ENCODE measurements at regions not wholly inside any gene's neighbourhood (a gene's known extent, or its start where the extent isn't known, plus 50 kb on each side); places are given as distances from the start of the nearest gene placed in this dataset.
A peak's percentile ranks its signal among the peaks of the same experiment; 100 is the strongest.

DNA sequence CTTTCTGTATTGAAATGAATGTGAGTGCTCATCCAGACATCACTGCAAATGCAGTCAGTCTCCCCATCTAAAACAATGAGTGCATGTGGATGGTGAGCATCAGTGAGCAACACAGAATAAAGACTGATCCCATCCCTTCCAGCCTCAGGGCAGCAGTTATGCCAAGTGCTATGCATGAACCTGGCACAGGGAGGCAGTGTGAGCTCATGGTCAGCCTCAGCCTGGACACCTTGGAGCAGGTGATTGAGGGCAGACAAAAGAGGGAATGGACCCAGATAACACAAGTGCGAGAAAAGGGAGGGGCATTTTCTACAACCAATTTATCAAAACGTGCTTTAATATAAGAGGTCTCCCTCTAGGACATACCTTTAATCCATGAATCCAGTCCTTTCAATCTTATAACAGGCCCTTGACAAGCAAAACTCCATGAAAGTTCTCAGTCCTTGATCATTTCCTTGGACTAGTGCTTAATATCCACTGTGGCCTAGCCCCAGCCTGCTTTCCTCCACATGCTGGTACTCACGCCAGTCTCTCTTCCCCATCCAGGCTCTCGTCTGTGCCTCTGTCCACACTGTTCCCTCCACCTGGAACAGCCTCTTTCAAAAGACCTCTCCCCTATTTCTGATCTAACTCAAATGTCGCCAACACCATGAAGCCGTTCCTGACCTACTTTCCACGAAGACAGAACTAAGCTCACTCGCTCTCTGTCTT is 50.5 kb upstream of the LRRC55 start:
- H3K4me3 ChIP-seq (ENCODE audit: extremely low read depth in 1 of 4, insufficient read depth in 2 of 4, low read depth in 3 of 4, low read length in 4 of 4), result no peak overlapping the region
- H3K23me2 ChIP-seq (ENCODE audit: low read depth, low read length), result no peaks in the 10 kb centered on the region
- no peak overlapping the region for H4K91ac ChIP-seq (replicated peaks; ENCODE audit: insufficient read length, low read length)
- no peaks in the 10 kb centered on the region for H3K4me1 ChIP-seq (replicated peaks in 1 of 4; ENCODE audit: control insufficient read depth in 3 of 4, insufficient read depth in 4 of 4, low read length in 3 of 4)
- H2BK15ac ChIP-seq (ENCODE audit: low read length), result no peak overlapping the region
- H4K8ac ChIP-seq (ENCODE audit: extremely low read depth, insufficient read depth, low read length), result no peak overlapping the region
- 70% methylated on average over 8 of the region's 8 CpGs; no CpG with 5 or more reads in 1 of the 2 experiments for WGBS, 2 experiments (ENCODE audit: extremely low coverage in 1 of 2, insufficient coverage in 1 of 2, insufficient read length in 1 of 2, insufficient replicate concordance in 2 of 2, low coverage in 1 of 2, low lambda C conversion rate in 2 of 2, missing lambda C conversion rate in 1 of 2)
- H3K9me3 ChIP-seq (ENCODE audit: insufficient read depth in 2 of 2, low read depth in 1 of 2, low read length in 1 of 2), result no peaks in the 10 kb centered on the region
- no peak overlapping the region for H2BK20ac ChIP-seq (ENCODE audit: low read length)
- H3K56ac ChIP-seq (replicated peaks; ENCODE audit: insufficient read length, low read depth, low read length), result no peak overlapping the region
- no peak overlapping the region for H3K4me2 ChIP-seq (ENCODE audit: insufficient read depth in 1 of 2, low read depth in 2 of 2, low read length in 2 of 2)
- ChIA-PET CTCF (ENCODE audit: partially characterized antibody) (interaction anchor here (0.6 to 28.1 kb wide), 26 partner anchors 9 to 321 kb away, joined by 3 to 942 read pairs (median 4); partner anchors contain the start of gene APLNR), POLR2A (ENCODE audit: partially characterized antibody) (interaction anchor here (0.6 to 0.8 kb wide), 2 partner anchors 48 to 117 kb away, joined by 3 read pairs; no protein-coding TSS in a partner anchor)
- H3K23ac ChIP-seq (ENCODE audit: insufficient read length), result no peak overlapping the region
- H3K79me2 ChIP-seq (ENCODE audit: control insufficient read depth in 1 of 2, insufficient read depth in 2 of 2, low read length in 2 of 2), result no peaks in the 10 kb centered on the region
- H3K27me3 ChIP-seq (replicated peaks in 1 of 4; ENCODE audit: control insufficient read depth in 3 of 4, extremely low read depth in 1 of 4, insufficient read depth in 3 of 4, low read length in 3 of 4), result no peaks in the 10 kb centered on the region
- TF ChIP-seq, protein P1, sequence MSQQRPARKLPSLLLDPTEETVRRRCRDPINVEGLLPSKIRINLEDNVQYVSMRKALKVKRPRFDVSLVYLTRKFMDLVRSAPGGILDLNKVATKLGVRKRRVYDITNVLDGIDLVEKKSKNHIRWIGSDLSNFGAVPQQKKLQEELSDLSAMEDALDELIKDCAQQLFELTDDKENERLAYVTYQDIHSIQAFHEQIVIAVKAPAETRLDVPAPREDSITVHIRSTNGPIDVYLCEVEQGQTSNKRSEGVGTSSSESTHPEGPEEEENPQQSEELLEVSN (IDR thresholded peaks at IDR 0.05), result peak; percentile 60
- TF ChIP-seq, protein P2, sequence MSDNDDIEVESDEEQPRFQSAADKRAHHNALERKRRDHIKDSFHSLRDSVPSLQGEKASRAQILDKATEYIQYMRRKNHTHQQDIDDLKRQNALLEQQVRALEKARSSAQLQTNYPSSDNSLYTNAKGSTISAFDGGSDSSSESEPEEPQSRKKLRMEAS (IDR thresholded peaks at IDR 0.05), result peak; percentile 68
- TF ChIP-seq BRCA1 (IDR thresholded peaks at IDR 0.05; ENCODE audit: low read depth, low read length) (0 out of 2 replicates have a peak, but pooled peaks have one; percentile 3), SUZ12 (IDR thresholded peaks at IDR 0.05; ENCODE audit: low read length) (no peak), RAD21 (IDR thresholded peaks at IDR 0.05 in 1 of 2, conservative IDR thresholded peaks at IDR 0.05 in 1 of 2; ENCODE audit: low read depth in 2 of 2, low read length in 2 of 2) (peak; percentile 100)
- TF ChIP-seq, protein P3, sequence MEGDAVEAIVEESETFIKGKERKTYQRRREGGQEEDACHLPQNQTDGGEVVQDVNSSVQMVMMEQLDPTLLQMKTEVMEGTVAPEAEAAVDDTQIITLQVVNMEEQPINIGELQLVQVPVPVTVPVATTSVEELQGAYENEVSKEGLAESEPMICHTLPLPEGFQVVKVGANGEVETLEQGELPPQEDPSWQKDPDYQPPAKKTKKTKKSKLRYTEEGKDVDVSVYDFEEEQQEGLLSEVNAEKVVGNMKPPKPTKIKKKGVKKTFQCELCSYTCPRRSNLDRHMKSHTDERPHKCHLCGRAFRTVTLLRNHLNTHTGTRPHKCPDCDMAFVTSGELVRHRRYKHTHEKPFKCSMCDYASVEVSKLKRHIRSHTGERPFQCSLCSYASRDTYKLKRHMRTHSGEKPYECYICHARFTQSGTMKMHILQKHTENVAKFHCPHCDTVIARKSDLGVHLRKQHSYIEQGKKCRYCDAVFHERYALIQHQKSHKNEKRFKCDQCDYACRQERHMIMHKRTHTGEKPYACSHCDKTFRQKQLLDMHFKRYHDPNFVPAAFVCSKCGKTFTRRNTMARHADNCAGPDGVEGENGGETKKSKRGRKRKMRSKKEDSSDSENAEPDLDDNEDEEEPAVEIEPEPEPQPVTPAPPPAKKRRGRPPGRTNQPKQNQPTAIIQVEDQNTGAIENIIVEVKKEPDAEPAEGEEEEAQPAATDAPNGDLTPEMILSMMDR (IDR thresholded peaks at IDR 0.05; ENCODE audit: control extremely low read depth in 1 of 3, insufficient read depth in 1 of 3, low read depth in 1 of 3, low read length in 3 of 3), result peak; percentile 97 to 99 (median 98)
- H2BK120ac ChIP-seq (replicated peaks; ENCODE audit: low read depth, low read length), result no peak overlapping the region
- no peak overlapping the region for H3K4ac ChIP-seq (replicated peaks; ENCODE audit: insufficient read length, low read depth, low read length)
- no peaks in the 10 kb centered on the region for H4K20me1 ChIP-seq (replicated peaks in 1 of 2; ENCODE audit: control insufficient read depth in 1 of 2, insufficient read depth in 2 of 2, low read length in 2 of 2)
- H2AFZ ChIP-seq (ENCODE audit: low read length), result peak overlapping the region; percentile 1; the same call in 1 of the 2 replicates
- H2BK12ac ChIP-seq (ENCODE audit: low read depth, low read length), result no peak overlapping the region
- no peak overlapping the region for H3K18ac ChIP-seq (ENCODE audit: extremely low read depth, low read length)
- DNase-seq (ENCODE audit: low read depth in 1 of 2, low spot score in 2 of 2), result peak; percentile 38 to 83
- no peak overlapping the region for H2BK5ac ChIP-seq (ENCODE audit: low read depth, low read length)
- no peak overlapping the region for H3K9ac ChIP-seq (replicated peaks in 1 of 4; ENCODE audit: extremely low read depth in 1 of 4, low read depth in 3 of 4, low read length in 3 of 4)
- no peaks in the 10 kb centered on the region for H3K79me1 ChIP-seq (ENCODE audit: low read depth, low read length)
- no peak overlapping the region for H2AK5ac ChIP-seq (ENCODE audit: low read depth, low read length)
- no peak overlapping the region for H3K27ac ChIP-seq (ENCODE audit: low read depth, low read length)
- no peak overlapping the region for H3K14ac ChIP-seq (ENCODE audit: insufficient read length)
- no peak overlapping the region for H4K5ac ChIP-seq (ENCODE audit: insufficient read length, low read depth, low read length)
- no peaks in the 10 kb centered on the region for H3K36me3 ChIP-seq (ENCODE audit: control insufficient read depth in 2 of 4, insufficient read depth in 4 of 4, low read length in 3 of 4)
- FAIRE-seq, result peak; percentile 97
